Parathyroid adenoma (tissue), 2 donors: ENCODE measurements at regions not wholly inside any gene's neighbourhood (a gene's known extent, or its start where the extent isn't known, plus 50 kb on each side); places are given as distances from the start of the nearest gene placed in this dataset.

Source experiments
- H2AFZ ChIP-seq: fragments of 300-600 bp; sonication (generic); one replicate; pipeline ENCODE4 v1.7.0; 2017; ENCODE audit warnings: antibody characterized with exemption, mild to moderate bottlenecking
- H3K27ac ChIP-seq: fragments of 300-600 bp; sonication (generic); one replicate; pipeline ENCODE4 v1.7.0; 2017
- H3K27me3 ChIP-seq: fragments of 300-600 bp; sonication (generic); one replicate; pipeline ENCODE4 v1.7.0; 2017; ENCODE audit warnings: low read length; ENCODE audit not compliant: control insufficient read depth, insufficient read depth
- H3K36me3 ChIP-seq: fragments of 300-600 bp; sonication (generic); one replicate; pipeline ENCODE4 v1.7.0; 2017; ENCODE audit warnings: low read length; ENCODE audit not compliant: control insufficient read depth, insufficient read depth
- H3K4me1 ChIP-seq: fragments of 300-600 bp; sonication (generic); one replicate; pipeline ENCODE4 v1.7.0; 2017; ENCODE audit warnings: control low read depth
- H3K4me2 ChIP-seq: fragments of 300-600 bp; sonication (generic); one replicate; pipeline ENCODE4 v1.7.0; 2017; ENCODE audit warnings: low read length
- H3K4me3 ChIP-seq: fragments of 300-600 bp; sonication (generic); one replicate; pipeline ENCODE4 v1.7.0; 2017; ENCODE audit warnings: low read depth, low read length
- H3K79me2 ChIP-seq: fragments of 300-600 bp; sonication (generic); one replicate; pipeline ENCODE4 v1.7.0; 2017; ENCODE audit warnings: control low read depth
- H3K9ac ChIP-seq: fragments of 300-600 bp; sonication (generic); one replicate; pipeline ENCODE4 v1.7.0; 2017; ENCODE audit warnings: mild to moderate bottlenecking
- H3K9me3 ChIP-seq: fragments of 300-600 bp; sonication (generic); one replicate; pipeline ENCODE4 v1.7.0; 2017; ENCODE audit warnings: low read length; ENCODE audit not compliant: control insufficient read depth
- CTCF ChIP-seq: fragments of 300-600 bp; sonication (generic); IDR thresholded peaks from one replicate; pipeline ENCODE4 v1.7.0; 2017; ENCODE audit warnings: antibody characterized with exemption, mild to moderate bottlenecking
- donor health status: primary hyperparathyroidism.

- no peak overlapping the region for H2AFZ ChIP-seq
- H3K79me2 ChIP-seq, result no peaks in the 10 kb centered on the region
- H3K4me1 ChIP-seq, result no peaks in the 10 kb centered on the region
- no peak overlapping the region for H3K9ac ChIP-seq
- H3K4me2 ChIP-seq, result no peak overlapping the region
- no peaks in the 10 kb centered on the region for H3K36me3 ChIP-seq
- no peaks in the 10 kb centered on the region for H3K27me3 ChIP-seq
- H3K4me3 ChIP-seq, result no peak overlapping the region
- no peak overlapping the region for H3K27ac ChIP-seq
- no peak for TF ChIP-seq CTCF
- no peaks in the 10 kb centered on the region for H3K9me3 ChIP-seq
These were observed 419.0 kb downstream of the FBXO15 start for GRCh38 chr18:73728657-73729056.

DNA sequence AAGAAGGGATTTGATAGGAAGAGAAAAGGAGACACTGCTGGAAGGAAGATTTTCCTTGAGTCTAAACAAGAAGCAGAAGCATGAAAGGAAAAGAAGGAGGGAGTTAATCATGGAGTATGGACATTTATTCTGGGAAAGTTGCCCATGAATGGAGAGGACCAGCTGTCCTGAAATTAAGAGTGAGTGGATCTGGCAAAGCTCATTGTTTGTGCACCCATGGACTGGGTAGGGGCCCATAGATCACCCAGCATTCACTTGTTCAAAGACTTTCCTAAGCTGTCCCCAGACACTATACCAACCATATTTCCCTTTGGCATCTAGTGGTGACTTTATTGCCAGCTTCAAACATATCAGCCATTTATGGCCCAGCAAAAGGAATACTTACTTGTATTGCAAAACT, 422.7 kb downstream of the FBXO15 start:
- Histone ChIP-seq H3K27me3 (no peaks in the 10 kb centered on the region), H2AFZ (no peak overlapping the region), H3K79me2 (no peaks in the 10 kb centered on the region), H3K4me1 (no peaks in the 10 kb centered on the region), H3K4me3 (no peak overlapping the region), H3K36me3 (no peaks in the 10 kb centered on the region), H3K9ac (no peak overlapping the region), H3K27ac (no peak overlapping the region), H3K4me2 (no peak overlapping the region), H3K9me3 (no peaks in the 10 kb centered on the region)
- no peak for TF ChIP-seq CTCF

- no peaks in the 10 kb centered on the region for H3K36me3 ChIP-seq
- H3K9ac ChIP-seq, result no peak overlapping the region
- no peaks in the 10 kb centered on the region for H3K79me2 ChIP-seq
- H3K4me3 ChIP-seq, result no peak overlapping the region
- no peaks in the 10 kb centered on the region for H3K9me3 ChIP-seq
- no peak overlapping the region for H2AFZ ChIP-seq
- H3K27me3 ChIP-seq, result no peaks in the 10 kb centered on the region
- no peak for TF ChIP-seq CTCF
- H3K27ac ChIP-seq, result no peak overlapping the region
- H3K4me2 ChIP-seq, result no peak overlapping the region
- no peaks in the 10 kb centered on the region for H3K4me1 ChIP-seq
These were observed 428.0 kb downstream of the FBXO15 start for GRCh38 chr18:73719611-73720010.

DNA sequence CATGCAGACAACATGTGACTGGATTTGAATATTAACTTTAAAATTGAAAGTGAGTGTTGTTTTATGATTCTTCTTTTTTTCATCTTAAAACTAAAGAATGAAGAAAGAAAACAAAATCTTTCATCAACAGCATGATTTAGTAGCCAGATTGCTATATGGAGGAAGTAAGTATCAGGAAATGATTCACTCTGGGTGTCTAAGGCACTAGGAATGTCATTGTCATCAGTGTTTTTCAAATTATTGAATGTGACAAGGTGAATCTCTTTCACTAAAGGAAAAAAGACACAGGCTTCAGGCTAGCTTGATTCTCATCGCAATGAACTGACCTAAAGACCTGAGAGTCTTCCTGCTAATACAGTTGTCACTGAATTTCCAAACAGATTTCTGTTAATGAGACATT, 430.1 kb downstream of the FBXO15 start:
- Histone ChIP-seq H3K27me3 (no peaks in the 10 kb centered on the region), H3K4me2 (no peak overlapping the region), H3K9me3 (no peaks in the 10 kb centered on the region), H2AFZ (no peak overlapping the region), H3K27ac (no peak overlapping the region), H3K79me2 (no peaks in the 10 kb centered on the region), H3K9ac (no peak overlapping the region), H3K36me3 (no peaks in the 10 kb centered on the region), H3K4me1 (no peaks in the 10 kb centered on the region), H3K4me3 (no peak overlapping the region)
- no peak for TF ChIP-seq CTCF

GRCh38 chr18:73715210-73715670, 432.4 kb downstream of the FBXO15 start:
- no peaks in the 10 kb centered on the region for H3K79me2 ChIP-seq
- H3K4me3 ChIP-seq, result peak overlapping the region; percentile 19
- no peaks in the 10 kb centered on the region for H3K27me3 ChIP-seq
- no peaks in the 10 kb centered on the region for H3K9me3 ChIP-seq
- H3K4me2 ChIP-seq, result peak overlapping the region; percentile 70
- no peaks in the 10 kb centered on the region for H3K36me3 ChIP-seq
- H3K9ac ChIP-seq, result no peak overlapping the region
- no peaks in the 10 kb centered on the region for H3K4me1 ChIP-seq
- no peak overlapping the region for H2AFZ ChIP-seq
- TF ChIP-seq CTCF, result no peak
- no peak overlapping the region for H3K27ac ChIP-seq
